Caco-2 (cell line): ENCODE measurements at regions not wholly inside any gene's neighbourhood (a gene's known extent, or its start where the extent isn't known, plus 50 kb on each side); places are given as distances from the start of the nearest gene placed in this dataset.

Experiments
- BruUV-seq: library from RNA; stranded (reverse); fragments of 400-500 nt; replicated peaks from 2 replicates; lab custom pipeline; 2021; lab: Mats Ljungman, UMichigan
- CTCF ChIA-PET: fragments of 300-600 bp; sonication (Branson Sonifier 250); formaldehyde crosslinking; loops from one replicate; lab custom pipeline; 2022; ENCODE audit warnings: antibody characterized with exemption; lab: Charles Lee
- POLR2A ChIA-PET: fragments of 300-600 bp; sonication (Branson Sonifier 250); formaldehyde crosslinking; loops from one replicate; lab custom pipeline; 2022; ENCODE audit warnings: antibody characterized with exemption; lab: Charles Lee
- DNase-seq, 2 experiments: peaks; one replicate each; pipeline versions ENCODE4 v3.0.0 to v3.0.0-alpha.2; 2020 to 2022
- H3K27me3 ChIP-seq: replicated peaks from 2 replicates; pipeline ENCODE4 v1.6.0; 2011; ENCODE audit warnings: low read length; ENCODE audit not compliant: control insufficient read depth, insufficient read depth
- H3K36me3 ChIP-seq: 2 replicates; pipeline ENCODE4 v1.5.1; 2011; ENCODE audit warnings: low read length; ENCODE audit not compliant: control insufficient read depth, insufficient read depth
- H3K4me1 ChIP-seq: fragments of 250-450 bp; sonication (Bioruptor Pico); 2 replicates; pipeline ENCODE4 v1.5.1; 2020; ENCODE audit warnings: mild to moderate bottlenecking
- H3K4me3 ChIP-seq: 2 replicates; pipeline ENCODE4 v1.5.1; 2011; ENCODE audit warnings: low read depth, mild to moderate bottlenecking, control low read depth, low read length
- H3K9me3 ChIP-seq: fragments of 250-450 bp; sonication (Bioruptor Pico); 2 replicates; pipeline ENCODE4 v1.5.1; 2020; ENCODE audit warnings: mild to moderate bottlenecking, moderate library complexity
- H3K27ac Mint-ChIP-seq: one replicate; pipeline ENCODE4 v1.8.0; 2022; ENCODE audit warnings: mixed read lengths; ENCODE audit not compliant: unreplicated experiment
- H3K27me3 Mint-ChIP-seq: one replicate; pipeline ENCODE4 v1.8.0; 2022; ENCODE audit warnings: mixed read lengths; ENCODE audit not compliant: insufficient read depth, unreplicated experiment
- H3K36me3 Mint-ChIP-seq: one replicate; pipeline ENCODE4 v1.8.0; 2022; ENCODE audit warnings: mild to moderate bottlenecking, mixed read lengths; ENCODE audit not compliant: insufficient read depth, unreplicated experiment
- H3K4me1 Mint-ChIP-seq: one replicate; pipeline ENCODE4 v1.8.0; 2022; ENCODE audit warnings: low read depth, mixed read lengths; ENCODE audit not compliant: unreplicated experiment
- H3K4me3 Mint-ChIP-seq: one replicate; pipeline ENCODE4 v1.8.0; 2022; ENCODE audit warnings: mild to moderate bottlenecking, moderate library complexity, mixed read lengths; ENCODE audit not compliant: unreplicated experiment
- H3K9me3 Mint-ChIP-seq: one replicate; pipeline ENCODE4 v1.8.0; 2022; ENCODE audit warnings: mixed read lengths; ENCODE audit not compliant: unreplicated experiment
- intact Hi-C: fragments of 100-400 bp; cut with micrococcal nuclease; formaldehyde crosslinking; loops from one replicate; pipeline ENCODE4 v1.10.0; 2022; ENCODE audit not compliant: unreplicated experiment
- TF ChIP-seq, protein P1 (sequence below), 2 experiments: fragments of 200-600 bp in 1 of 2; IDR thresholded peaks; 1 replicate in 1 of 2; 2 replicates in 1 of 2; pipeline versions ENCODE4 v1.5.1 to v1.8.0; 2011 to 2022; ENCODE audit warnings: antibody characterized with exemption in 1 of 2, control low read depth in 1 of 2, inconsistent platforms in 1 of 2, low read depth in 1 of 2, low read length in 1 of 2, mild to moderate bottlenecking in 1 of 2, moderate library complexity in 1 of 2; ENCODE audit not compliant: insufficient read depth in 1 of 2, severe bottlenecking in 1 of 2, unreplicated experiment in 1 of 2

DNA sequence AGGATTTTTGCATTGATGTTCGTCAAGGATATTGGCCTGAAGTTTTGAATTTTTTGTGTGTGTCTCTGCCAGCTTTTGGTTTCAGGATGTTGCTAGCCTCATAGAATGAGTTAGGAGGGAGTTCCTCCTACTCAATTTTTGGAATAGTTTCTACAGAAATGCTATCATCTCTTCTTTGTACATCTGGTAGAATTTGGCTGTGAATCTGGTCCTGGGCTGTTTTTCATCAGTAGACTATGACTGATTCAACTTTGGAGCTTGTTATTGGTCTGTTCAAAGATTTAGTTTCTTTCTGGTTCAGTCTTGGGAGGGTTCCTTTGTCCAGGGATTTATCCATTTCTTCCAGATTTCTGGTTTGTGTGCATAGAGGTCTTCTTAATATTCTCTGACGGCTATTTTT is 166.7 kb downstream of the ST6GAL2 start:
- Mint-ChIP-seq H3K4me3 (no peak overlapping the region), H3K27me3 (peaks cover 7% of the 10 kb centered on the region), H3K27ac (no peak overlapping the region), H3K9me3 (peaks cover 10% of the 10 kb centered on the region), H3K4me1 (no peaks in the 10 kb centered on the region), H3K36me3 (no peaks in the 10 kb centered on the region)
- H3K9me3 ChIP-seq, result peaks cover 3% of the 10 kb centered on the region; the same call in 1 of the 2 replicates
- no peak for DNase-seq
- intact Hi-C loops, result no loop called here
- ChIA-PET CTCF (no interaction called here), POLR2A (no interaction called here)
- no peaks in the 10 kb centered on the region for H3K4me1 ChIP-seq
- TF ChIP-seq, protein P1, sequence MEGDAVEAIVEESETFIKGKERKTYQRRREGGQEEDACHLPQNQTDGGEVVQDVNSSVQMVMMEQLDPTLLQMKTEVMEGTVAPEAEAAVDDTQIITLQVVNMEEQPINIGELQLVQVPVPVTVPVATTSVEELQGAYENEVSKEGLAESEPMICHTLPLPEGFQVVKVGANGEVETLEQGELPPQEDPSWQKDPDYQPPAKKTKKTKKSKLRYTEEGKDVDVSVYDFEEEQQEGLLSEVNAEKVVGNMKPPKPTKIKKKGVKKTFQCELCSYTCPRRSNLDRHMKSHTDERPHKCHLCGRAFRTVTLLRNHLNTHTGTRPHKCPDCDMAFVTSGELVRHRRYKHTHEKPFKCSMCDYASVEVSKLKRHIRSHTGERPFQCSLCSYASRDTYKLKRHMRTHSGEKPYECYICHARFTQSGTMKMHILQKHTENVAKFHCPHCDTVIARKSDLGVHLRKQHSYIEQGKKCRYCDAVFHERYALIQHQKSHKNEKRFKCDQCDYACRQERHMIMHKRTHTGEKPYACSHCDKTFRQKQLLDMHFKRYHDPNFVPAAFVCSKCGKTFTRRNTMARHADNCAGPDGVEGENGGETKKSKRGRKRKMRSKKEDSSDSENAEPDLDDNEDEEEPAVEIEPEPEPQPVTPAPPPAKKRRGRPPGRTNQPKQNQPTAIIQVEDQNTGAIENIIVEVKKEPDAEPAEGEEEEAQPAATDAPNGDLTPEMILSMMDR (IDR thresholded peaks at IDR 0.05; ENCODE audit: insufficient read depth in 1 of 2, low read depth in 1 of 2, low read length in 1 of 2, severe bottlenecking in 1 of 2, unreplicated experiment in 1 of 2), result no peak
- H3K27me3 ChIP-seq, result no peaks in the 10 kb centered on the region
- BruUV-seq, result no TSS peak
- no peak overlapping the region for H3K4me3 ChIP-seq
- no peaks in the 10 kb centered on the region for H3K36me3 ChIP-seq

DNA sequence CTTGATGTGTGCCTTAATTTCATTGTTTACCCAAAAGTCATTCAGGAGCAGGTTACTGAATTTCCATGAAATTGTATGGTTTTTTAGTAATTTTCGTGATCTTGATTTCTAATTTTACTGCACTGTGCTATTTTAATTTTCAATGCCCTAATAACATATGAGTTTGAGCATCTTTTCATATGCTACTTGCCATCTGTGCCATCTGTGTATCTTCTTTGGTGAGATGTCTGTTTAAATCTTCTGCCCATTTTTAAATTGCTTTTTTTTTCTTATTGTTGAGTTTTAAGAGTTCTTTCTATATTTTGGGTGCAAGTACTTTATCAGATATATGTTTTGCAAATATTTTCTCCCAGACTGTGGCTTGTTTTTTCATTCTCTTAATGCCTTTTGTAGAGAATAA is 165.9 kb downstream of the ST6GAL2 start:
- Mint-ChIP-seq H3K27ac (no peak overlapping the region), H3K4me3 (no peak overlapping the region), H3K4me1 (no peaks in the 10 kb centered on the region), H3K36me3 (no peaks in the 10 kb centered on the region), H3K27me3 (peaks cover 9% of the 10 kb centered on the region), H3K9me3 (peaks cover 10% of the 10 kb centered on the region)
- Histone ChIP-seq H3K36me3 (no peaks in the 10 kb centered on the region), H3K27me3 (no peaks in the 10 kb centered on the region), H3K4me1 (no peaks in the 10 kb centered on the region), H3K4me3 (no peak overlapping the region), H3K9me3 (peaks cover 3% of the 10 kb centered on the region; the same call in 1 of the 2 replicates)
- no peak for DNase-seq
- intact Hi-C loops, result no loop called here
- TF ChIP-seq, protein P1 (IDR thresholded peaks at IDR 0.05; ENCODE audit: insufficient read depth in 1 of 2, low read depth in 1 of 2, low read length in 1 of 2, severe bottlenecking in 1 of 2, unreplicated experiment in 1 of 2), result no peak
- POLR2A ChIA-PET, result no interaction called here
- BruUV-seq, result no TSS peak
- CTCF ChIA-PET, result no interaction called here

DNA sequence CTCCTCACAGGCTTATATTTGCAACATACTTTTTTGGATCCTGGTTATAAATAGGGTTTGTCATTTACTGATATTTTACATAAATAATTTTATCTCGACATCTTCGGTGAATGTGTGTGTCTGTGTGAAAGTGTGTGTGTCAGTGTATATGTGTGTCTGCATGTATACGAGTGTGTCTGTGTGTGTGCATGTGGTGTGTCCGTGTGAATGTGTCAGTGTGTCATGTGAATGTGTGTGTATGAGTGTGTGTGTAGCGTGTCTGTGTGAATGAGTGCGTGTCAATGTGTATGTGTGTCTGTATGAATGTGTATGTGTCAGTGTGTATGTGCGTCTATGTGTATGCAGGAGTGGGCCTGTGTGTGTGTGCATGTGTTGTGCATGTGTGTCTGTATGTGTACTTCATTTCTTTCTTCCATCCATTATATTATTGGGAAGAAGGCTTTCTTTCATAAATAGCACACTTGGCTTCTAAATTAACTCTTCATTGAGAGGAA is 161.6 kb downstream of the ST6GAL2 start:
- TF ChIP-seq, protein P1 (IDR thresholded peaks at IDR 0.05; ENCODE audit: insufficient read depth in 1 of 2, low read depth in 1 of 2, low read length in 1 of 2, severe bottlenecking in 1 of 2, unreplicated experiment in 1 of 2), result no peak
- H3K9me3 Mint-ChIP-seq, result no peaks in the 10 kb centered on the region
- Histone ChIP-seq H3K27me3 (no peaks in the 10 kb centered on the region; the same call in 1 of the 2 replicates), H3K9me3 (no peaks in the 10 kb centered on the region; the same call in 1 of the 2 replicates), H3K4me3 (no peak overlapping the region), H3K36me3 (no peaks in the 10 kb centered on the region), H3K4me1 (no peaks in the 10 kb centered on the region)
- ChIA-PET POLR2A (no interaction called here), CTCF (no interaction called here)
- intact Hi-C loops, result no loop called here
- peaks cover 21% of the 10 kb centered on the region for H3K27me3 Mint-ChIP-seq
- no peak overlapping the region for H3K27ac Mint-ChIP-seq
- DNase-seq, result no peak
- no TSS peak for BruUV-seq
- H3K4me3 Mint-ChIP-seq, result no peak overlapping the region
- no peaks in the 10 kb centered on the region for H3K4me1 Mint-ChIP-seq
- no peaks in the 10 kb centered on the region for H3K36me3 Mint-ChIP-seq
